ENCODE measurements at regions not wholly inside any gene's neighbourhood (a gene's known extent, or its start where the extent isn't known, plus 50 kb on each side); places are given as distances from the start of the nearest gene placed in this dataset.
"Not testable (repeated sequence)": the region's sequence is repeated elsewhere in the genome, so short reads cannot be mapped to it uniquely, and the experiment has no call there.

- DNase-seq (ENCODE audit: low spot score), result not testable (repeated sequence)
Observed at GRCh38 chr1:222470252-222470805, 77.6 kb downstream of the HHIPL2 start.

- TF ChIP-seq CTCF (IDR thresholded peaks at IDR 0.05; ENCODE audit: extremely low read depth, missing control alignments), result no peak
- DNase-seq (ENCODE audit: low spot score), result no peak
Observed at GRCh38 chr1:222466150-222466865, 81.6 kb downstream of the HHIPL2 start.

GRCh38 chr1:222465211-222466041, 82.5 kb downstream of the HHIPL2 start:
- TF ChIP-seq CTCF (IDR thresholded peaks at IDR 0.05; ENCODE audit: extremely low read depth, missing control alignments), result peak; percentile 98
- DNase-seq (ENCODE audit: low spot score), result peak; percentile 91

GRCh38 chr1:222464841-222465210, 83.1 kb downstream of the HHIPL2 start:
- no peak for TF ChIP-seq CTCF (IDR thresholded peaks at IDR 0.05; ENCODE audit: extremely low read depth, missing control alignments)
- DNase-seq (ENCODE audit: low spot score), result peak; percentile 64

- no peak for TF ChIP-seq CTCF (IDR thresholded peaks at IDR 0.05; ENCODE audit: extremely low read depth, missing control alignments)
- no peak for DNase-seq (ENCODE audit: low spot score)
Observed at GRCh38 chr1:222463059-222463730, 84.7 kb downstream of the HHIPL2 start.

- TF ChIP-seq CTCF (IDR thresholded peaks at IDR 0.05; ENCODE audit: extremely low read depth, missing control alignments), result no peak
- no peak for DNase-seq (ENCODE audit: low spot score)
Observed at GRCh38 chr1:222462601-222463000, 85.3 kb downstream of the HHIPL2 start.

- no peak for TF ChIP-seq CTCF (IDR thresholded peaks at IDR 0.05; ENCODE audit: extremely low read depth, missing control alignments)
- no peak for DNase-seq (ENCODE audit: low spot score)
Observed at GRCh38 chr1:222461941-222462340, 86.0 kb downstream of the HHIPL2 start.

Measured in GM20000 (cell line).